ENCODE measurements at regions not wholly inside any gene's neighbourhood (a gene's known extent, or its start where the extent isn't known, plus 50 kb on each side); places are given as distances from the start of the nearest gene placed in this dataset.

DNA sequence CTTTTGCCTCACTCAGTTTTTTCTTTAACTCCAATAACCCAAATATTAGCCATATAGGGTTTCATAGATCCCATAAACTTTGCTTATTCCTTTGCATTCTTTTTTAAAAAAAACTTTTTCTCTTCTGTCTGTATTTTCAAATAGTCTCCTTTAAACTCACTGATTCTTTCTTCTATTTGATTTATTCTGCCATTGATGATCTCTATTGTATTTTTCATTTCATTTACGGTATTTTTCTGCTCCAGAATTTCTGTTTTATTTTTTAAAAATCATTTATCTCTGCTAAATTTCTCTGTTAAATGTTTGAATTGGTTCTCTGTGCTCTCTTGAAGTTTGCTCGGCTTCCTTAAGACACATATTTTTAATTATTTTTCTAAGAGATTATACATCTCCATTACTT, 573.3 kb upstream of the MAN1A1 start:
- TF ChIP-seq, protein P1, sequence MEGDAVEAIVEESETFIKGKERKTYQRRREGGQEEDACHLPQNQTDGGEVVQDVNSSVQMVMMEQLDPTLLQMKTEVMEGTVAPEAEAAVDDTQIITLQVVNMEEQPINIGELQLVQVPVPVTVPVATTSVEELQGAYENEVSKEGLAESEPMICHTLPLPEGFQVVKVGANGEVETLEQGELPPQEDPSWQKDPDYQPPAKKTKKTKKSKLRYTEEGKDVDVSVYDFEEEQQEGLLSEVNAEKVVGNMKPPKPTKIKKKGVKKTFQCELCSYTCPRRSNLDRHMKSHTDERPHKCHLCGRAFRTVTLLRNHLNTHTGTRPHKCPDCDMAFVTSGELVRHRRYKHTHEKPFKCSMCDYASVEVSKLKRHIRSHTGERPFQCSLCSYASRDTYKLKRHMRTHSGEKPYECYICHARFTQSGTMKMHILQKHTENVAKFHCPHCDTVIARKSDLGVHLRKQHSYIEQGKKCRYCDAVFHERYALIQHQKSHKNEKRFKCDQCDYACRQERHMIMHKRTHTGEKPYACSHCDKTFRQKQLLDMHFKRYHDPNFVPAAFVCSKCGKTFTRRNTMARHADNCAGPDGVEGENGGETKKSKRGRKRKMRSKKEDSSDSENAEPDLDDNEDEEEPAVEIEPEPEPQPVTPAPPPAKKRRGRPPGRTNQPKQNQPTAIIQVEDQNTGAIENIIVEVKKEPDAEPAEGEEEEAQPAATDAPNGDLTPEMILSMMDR (IDR thresholded peaks at IDR 0.05; ENCODE audit: low read depth, low read length) = no peak
- ChIA-PET POLR2A (no interaction called here), CTCF (no interaction called here)
- no peak overlapping the region for H3K27ac ChIP-seq (ENCODE audit: low read depth, low read length)
- H3K9me3 ChIP-seq (ENCODE audit: control insufficient read depth, insufficient read depth, low read length) = peaks cover 10% of the 10 kb centered on the region; the same call in 1 of the 2 replicates
- no peak for DNase-seq (ENCODE audit: low read depth, low spot score)
- H3K4me3 ChIP-seq (ENCODE audit: low read depth, low read length) = no peak overlapping the region
- H3K27me3 ChIP-seq (ENCODE audit: control insufficient read depth, insufficient read depth, low read length) = no peaks in the 10 kb centered on the region

DNA sequence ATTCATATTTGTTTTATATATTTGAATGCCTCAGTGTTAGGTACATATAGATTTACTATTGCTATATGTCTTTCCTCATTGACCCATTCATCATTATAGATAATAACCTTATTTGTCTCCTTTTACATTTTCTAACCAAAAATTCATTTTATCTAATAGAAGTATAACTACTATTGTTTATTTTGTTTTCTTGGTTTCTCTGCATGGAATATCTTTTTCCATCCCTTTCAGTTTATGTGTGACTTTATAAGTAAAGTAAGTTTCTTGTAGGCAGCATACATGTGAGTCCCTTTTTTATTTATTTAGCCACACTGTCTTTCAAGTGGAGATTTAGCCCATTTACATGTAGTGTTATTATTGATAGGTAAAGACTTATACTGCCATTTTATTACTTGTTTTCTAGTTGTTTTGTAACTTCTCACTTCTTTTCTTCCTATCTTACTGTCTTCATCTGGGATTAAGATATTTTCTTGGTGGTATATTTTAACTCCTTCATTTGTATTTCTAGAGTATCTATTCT, 572.0 kb upstream of the MAN1A1 start:
- Histone ChIP-seq H3K27me3 (ENCODE audit: control insufficient read depth, insufficient read depth, low read length) (no peaks in the 10 kb centered on the region), H3K27ac (ENCODE audit: low read depth, low read length) (no peak overlapping the region), H3K9me3 (ENCODE audit: control insufficient read depth, insufficient read depth, low read length) (peaks cover 10% of the 10 kb centered on the region; the same call in 1 of the 2 replicates), H3K4me3 (ENCODE audit: low read depth, low read length) (no peak overlapping the region)
- no peak for DNase-seq (ENCODE audit: low read depth, low spot score)
- TF ChIP-seq, protein P1 (IDR thresholded peaks at IDR 0.05; ENCODE audit: low read depth, low read length) = no peak
- POLR2A ChIA-PET = no interaction called here
- CTCF ChIA-PET = interaction anchor here (0.6 kb wide), 1 partner anchor 270 kb away, joined by 3 read pairs; no protein-coding TSS in a partner anchor

DNA sequence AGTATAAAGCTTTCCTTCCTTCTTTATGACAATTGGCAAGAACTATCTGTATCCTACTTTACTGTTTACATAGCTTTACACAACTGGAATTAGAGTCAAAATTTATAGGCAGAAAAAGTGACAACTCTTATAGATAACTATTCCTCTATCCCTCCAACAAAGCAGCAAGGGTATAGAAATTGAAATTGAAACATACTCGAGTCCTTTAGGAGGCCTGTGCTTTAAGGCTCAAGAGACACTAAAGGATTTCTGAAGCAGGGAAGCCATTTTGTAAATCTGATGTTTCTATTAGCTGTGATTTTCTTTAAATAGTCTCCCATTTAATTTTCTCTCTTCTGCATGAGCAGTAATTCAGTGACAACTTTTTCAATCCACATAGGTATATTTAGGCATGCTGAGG, 567.6 kb upstream of the MAN1A1 start:
- no peaks in the 10 kb centered on the region for H3K27me3 ChIP-seq (ENCODE audit: control insufficient read depth, insufficient read depth, low read length)
- no peak for DNase-seq (ENCODE audit: low read depth, low spot score)
- ChIA-PET POLR2A (no interaction called here), CTCF (no interaction called here)
- no peak overlapping the region for H3K27ac ChIP-seq (ENCODE audit: low read depth, low read length)
- TF ChIP-seq, protein P1 (IDR thresholded peaks at IDR 0.05; ENCODE audit: low read depth, low read length) = no peak
- H3K9me3 ChIP-seq (ENCODE audit: control insufficient read depth, insufficient read depth, low read length) = no peaks in the 10 kb centered on the region
- no peak overlapping the region for H3K4me3 ChIP-seq (ENCODE audit: low read depth, low read length)

DNA sequence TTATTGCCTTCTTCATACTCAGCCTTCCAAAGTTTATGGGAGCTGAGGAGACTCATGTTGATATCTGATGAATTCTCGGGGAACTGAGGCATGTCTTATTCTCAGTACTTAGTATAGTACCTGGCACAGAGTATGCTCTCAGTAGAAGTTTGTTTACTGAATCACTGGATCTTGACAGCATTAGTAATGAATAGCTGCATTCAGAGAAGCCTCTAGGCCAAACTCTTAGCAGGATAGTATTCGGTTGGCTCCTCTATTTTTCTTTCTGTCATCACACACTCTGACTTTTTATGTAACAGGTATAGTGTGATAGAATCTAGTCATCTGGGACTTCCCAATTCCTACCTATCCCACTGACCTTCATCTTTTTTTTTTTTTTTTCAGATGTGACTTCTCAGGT, 566.4 kb upstream of the MAN1A1 start:
- no peaks in the 10 kb centered on the region for H3K27me3 ChIP-seq (ENCODE audit: control insufficient read depth, insufficient read depth, low read length)
- CTCF ChIA-PET = no interaction called here
- POLR2A ChIA-PET = no interaction called here
- H3K27ac ChIP-seq (ENCODE audit: low read depth, low read length) = no peak overlapping the region
- no peaks in the 10 kb centered on the region for H3K9me3 ChIP-seq (ENCODE audit: control insufficient read depth, insufficient read depth, low read length)
- H3K4me3 ChIP-seq (ENCODE audit: low read depth, low read length) = no peak overlapping the region
- TF ChIP-seq, protein P1 (IDR thresholded peaks at IDR 0.05; ENCODE audit: low read depth, low read length) = no peak
- no peak for DNase-seq (ENCODE audit: low read depth, low spot score)

DNA sequence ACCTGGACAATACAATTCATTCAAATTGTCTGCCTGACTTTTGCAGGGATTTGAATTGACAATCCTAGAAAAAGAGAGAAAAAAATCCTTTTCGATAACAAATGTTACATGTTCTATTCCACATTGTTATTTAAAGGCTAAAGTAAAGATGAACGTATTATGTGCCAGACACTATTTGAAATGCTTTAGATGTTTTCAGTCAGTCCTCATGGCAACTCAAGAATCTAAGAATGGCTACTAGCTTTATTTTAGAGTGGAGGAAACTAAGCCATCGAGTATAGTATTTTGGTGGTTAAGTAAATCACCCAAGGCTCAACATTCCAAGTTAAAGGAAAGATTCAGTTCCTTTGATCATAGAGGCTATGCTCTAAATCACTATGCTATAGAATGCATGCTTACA, 558.6 kb upstream of the MAN1A1 start:
- Histone ChIP-seq H3K4me3 (ENCODE audit: low read depth, low read length) (no peak overlapping the region), H3K9me3 (ENCODE audit: control insufficient read depth, insufficient read depth, low read length) (no peaks in the 10 kb centered on the region), H3K27ac (ENCODE audit: low read depth, low read length) (no peak overlapping the region), H3K27me3 (ENCODE audit: control insufficient read depth, insufficient read depth, low read length) (no peaks in the 10 kb centered on the region)
- ChIA-PET POLR2A (no interaction called here), CTCF (no interaction called here)
- no peak for DNase-seq (ENCODE audit: low read depth, low spot score)
- TF ChIP-seq, protein P1 (IDR thresholded peaks at IDR 0.05; ENCODE audit: low read depth, low read length) = no peak

All from AG04450 (cell line).